ENCODE measurements at regions not wholly inside any gene's neighbourhood (a gene's known extent, or its start where the extent isn't known, plus 50 kb on each side); places are given as distances from the start of the nearest gene placed in this dataset.

- Histone ChIP-seq H3K27me3 (ENCODE audit: control insufficient read depth in 3 of 3, insufficient read depth in 3 of 3, low read length in 2 of 3) (no peaks in the 10 kb centered on the region), H3K27ac (ENCODE audit: low read depth in 1 of 2, low read length in 1 of 2) (no peak overlapping the region), H3K36me3 (ENCODE audit: control insufficient read depth in 4 of 4, insufficient read depth in 4 of 4, low read length in 4 of 4) (no peaks in the 10 kb centered on the region), H3K9ac (ENCODE audit: insufficient read depth in 1 of 2, low read length in 2 of 2) (no peak overlapping the region), H3K9me3 (ENCODE audit: control insufficient read depth in 4 of 4, insufficient read depth in 3 of 4, low read length in 3 of 4) (peaks cover 0 to 5% (median 0%) of the 10 kb centered on the region in 4 donors), H3K4me3 (no peak overlapping the region), H3K4me1 (ENCODE audit: control insufficient read depth in 5 of 5, insufficient read depth in 5 of 5, low read length in 5 of 5) (no peaks in the 10 kb centered on the region)
- DNase-seq, result no peak
- no peak for TF ChIP-seq CTCF (IDR thresholded peaks at IDR 0.05; ENCODE audit: control extremely low read depth, extremely low read depth)
- ATAC-seq (ENCODE audit: insufficient read depth, low FRiP score), result no peak
Measured at GRCh38 chr5:145360936-145361335, 474.2 kb downstream of the PRELID2 start.

- no peaks in the 10 kb centered on the region for H3K9me3 ChIP-seq (ENCODE audit: control insufficient read depth in 4 of 4, insufficient read depth in 3 of 4, low read length in 3 of 4)
- H3K36me3 ChIP-seq (ENCODE audit: control insufficient read depth in 4 of 4, insufficient read depth in 4 of 4, low read length in 4 of 4), result no peaks in the 10 kb centered on the region
- 87 to 88% methylated on average over 1 of the region's 1 CpG for WGBS, 2 donors
- no peak overlapping the region for H3K27ac ChIP-seq (ENCODE audit: low read depth in 1 of 2, low read length in 1 of 2)
- H3K4me3 ChIP-seq, result no peak overlapping the region
- H3K9ac ChIP-seq (ENCODE audit: insufficient read depth in 1 of 2, low read length in 2 of 2), result no peak overlapping the region
- no peak for ATAC-seq (ENCODE audit: insufficient read depth, low FRiP score)
- no peak for TF ChIP-seq CTCF (IDR thresholded peaks at IDR 0.05; ENCODE audit: control extremely low read depth, extremely low read depth)
- no peaks in the 10 kb centered on the region for H3K27me3 ChIP-seq (ENCODE audit: control insufficient read depth in 3 of 3, insufficient read depth in 3 of 3, low read length in 2 of 3)
- H3K4me1 ChIP-seq (ENCODE audit: control insufficient read depth in 5 of 5, insufficient read depth in 5 of 5, low read length in 5 of 5), result peaks cover 0 to 13% (median 0%) of the 10 kb centered on the region in 5 donors
- no peak for DNase-seq
Measured at GRCh38 chr5:145350513-145350912, 484.6 kb downstream of the PRELID2 start.

- Histone ChIP-seq H3K4me3 (no peak overlapping the region), H3K36me3 (ENCODE audit: control insufficient read depth in 4 of 4, insufficient read depth in 4 of 4, low read length in 4 of 4) (no peaks in the 10 kb centered on the region), H3K4me1 (ENCODE audit: control insufficient read depth in 5 of 5, insufficient read depth in 5 of 5, low read length in 5 of 5) (peaks cover 0 to 19% (median 0%) of the 10 kb centered on the region in 5 donors), H3K27me3 (ENCODE audit: control insufficient read depth in 3 of 3, insufficient read depth in 3 of 3, low read length in 2 of 3) (no peaks in the 10 kb centered on the region), H3K9me3 (ENCODE audit: control insufficient read depth in 4 of 4, insufficient read depth in 3 of 4, low read length in 3 of 4) (no peaks in the 10 kb centered on the region), H3K27ac (ENCODE audit: low read depth in 1 of 2, low read length in 1 of 2) (no peak overlapping the region), H3K9ac (ENCODE audit: insufficient read depth in 1 of 2, low read length in 2 of 2) (no peak overlapping the region)
- ATAC-seq (ENCODE audit: insufficient read depth, low FRiP score) (no peak), DNase-seq (peak; percentile 33 to 77 (median 67))
- no peak for TF ChIP-seq CTCF (IDR thresholded peaks at IDR 0.05; ENCODE audit: control extremely low read depth, extremely low read depth)
- WGBS, 2 donors, result 39 to 48% methylated on average over 4 of the region's 4 CpGs
Measured at GRCh38 chr5:145347026-145347616, 488.0 kb downstream of the PRELID2 start.

All from lung (tissue), 11 donors.